GM18502 (cell line): ENCODE measurements at regions not wholly inside any gene's neighbourhood (a gene's known extent, or its start where the extent isn't known, plus 50 kb on each side); places are given as distances from the start of the nearest gene placed in this dataset.

Experiments
- ATAC-seq: cut with Tn5 transposase; IDR thresholded peaks from one replicate; pipeline ENCODE4 v1.9.1; 2021; ENCODE audit warnings: mild to moderate bottlenecking; ENCODE audit not compliant: unreplicated experiment, poor library complexity

GRCh38 chr4:181475359-181475758 lies 767.8 kb upstream of the TENM3 start:
- ATAC-seq = no peak

DNA sequence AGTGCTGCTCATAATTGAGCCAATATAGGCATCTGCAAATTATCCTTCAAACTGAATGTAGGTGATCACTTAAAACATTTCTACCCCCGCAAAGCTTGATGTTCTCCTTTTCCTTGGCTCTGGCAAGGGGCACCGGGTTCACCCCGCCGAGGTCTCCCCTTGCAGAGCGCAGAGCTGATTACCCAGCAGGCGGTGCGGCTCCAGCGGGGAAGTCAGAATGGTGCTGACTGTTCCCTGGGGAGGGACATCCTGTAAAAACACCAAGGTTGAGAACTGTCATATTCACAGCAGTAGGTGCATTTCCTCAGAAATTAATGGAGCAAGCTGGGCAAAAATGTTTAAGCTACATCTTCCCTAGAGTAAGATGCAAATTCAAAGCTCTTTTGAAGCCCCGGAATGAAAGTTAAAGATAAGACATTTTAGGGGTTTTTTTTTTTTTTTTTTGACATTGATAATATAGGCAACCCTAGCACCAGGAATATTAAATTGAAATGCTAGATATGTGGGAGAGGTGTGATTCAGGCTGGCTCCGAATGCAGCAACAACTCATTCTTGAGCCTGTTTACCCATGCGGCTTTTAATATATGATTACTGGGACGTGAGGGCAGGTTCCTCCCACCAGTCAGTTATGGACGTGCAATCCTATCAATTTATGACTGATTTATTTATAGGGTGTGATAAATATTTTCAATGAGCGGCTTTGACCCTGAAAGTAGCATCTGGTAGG lies 767.3 kb upstream of the TENM3 start:
- ATAC-seq = no peak

GRCh38 chr4:181476508-181476890 lies 766.7 kb upstream of the TENM3 start:
- ATAC-seq = no peak

DNA sequence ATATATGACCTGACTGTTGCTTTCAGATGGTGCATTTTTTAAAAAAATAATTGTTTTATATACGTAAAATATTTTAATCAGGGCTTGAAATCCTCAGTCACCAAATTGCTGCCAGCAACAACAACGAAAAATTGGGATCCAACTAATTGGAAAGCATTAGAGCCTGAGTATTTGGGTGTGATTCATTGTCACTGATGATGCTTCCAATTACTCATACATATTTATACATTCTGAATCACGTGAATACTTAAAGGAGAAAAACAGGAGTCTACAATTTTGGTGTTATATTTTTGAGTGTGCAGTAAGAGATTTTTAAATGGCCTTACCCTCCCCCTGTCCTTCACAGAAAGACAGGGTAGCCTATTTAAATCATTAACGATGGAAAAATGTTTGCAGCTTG lies 765.6 kb upstream of the TENM3 start:
- ATAC-seq = no peak

DNA sequence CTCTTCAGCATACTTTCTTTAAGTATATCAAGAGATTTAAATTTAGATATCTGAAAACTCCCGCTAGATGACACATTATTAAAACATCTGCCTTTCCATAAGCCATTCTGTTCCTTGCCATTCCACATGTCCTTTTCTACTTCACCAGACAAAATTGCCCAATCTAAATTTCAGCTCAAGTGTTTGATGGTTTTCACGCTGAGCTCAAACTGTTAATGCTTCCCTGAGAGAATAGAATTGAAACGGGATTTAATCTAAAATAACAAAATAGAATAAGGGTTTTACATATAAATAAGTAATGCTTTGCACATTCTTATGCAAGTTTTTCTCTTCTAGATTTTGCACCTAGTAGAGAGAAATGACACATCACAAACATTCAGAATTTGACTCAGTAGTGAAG lies 764.5 kb upstream of the TENM3 start:
- no peak for ATAC-seq

- no peak for ATAC-seq
Observed at GRCh38 chr4:181479141-181479540, 764.1 kb upstream of the TENM3 start.

- no peak for ATAC-seq
Observed at GRCh38 chr4:181484396-181484795, 758.8 kb upstream of the TENM3 start.

- no peak for ATAC-seq
Observed at GRCh38 chr4:181488926-181489325, 754.3 kb upstream of the TENM3 start.

DNA sequence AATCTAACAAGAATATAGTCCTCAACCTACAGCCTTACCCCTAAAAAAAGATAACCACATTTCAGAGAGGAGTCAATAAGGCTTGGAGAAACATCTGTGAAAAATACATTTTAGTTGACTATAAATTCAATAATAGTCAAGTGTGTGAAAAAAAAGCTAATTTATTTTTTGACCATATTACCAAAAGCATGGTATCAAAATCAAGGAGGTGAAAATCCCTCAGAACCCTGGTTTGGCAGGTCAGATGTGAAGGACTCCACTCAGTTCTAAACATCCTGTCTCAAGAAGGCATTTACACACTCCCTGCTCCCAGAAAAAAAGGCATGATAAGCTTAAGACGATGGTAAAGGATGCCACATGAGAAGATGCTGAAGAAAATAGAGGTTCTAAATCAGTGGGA lies 745.1 kb upstream of the TENM3 start:
- ATAC-seq = no peak

DNA sequence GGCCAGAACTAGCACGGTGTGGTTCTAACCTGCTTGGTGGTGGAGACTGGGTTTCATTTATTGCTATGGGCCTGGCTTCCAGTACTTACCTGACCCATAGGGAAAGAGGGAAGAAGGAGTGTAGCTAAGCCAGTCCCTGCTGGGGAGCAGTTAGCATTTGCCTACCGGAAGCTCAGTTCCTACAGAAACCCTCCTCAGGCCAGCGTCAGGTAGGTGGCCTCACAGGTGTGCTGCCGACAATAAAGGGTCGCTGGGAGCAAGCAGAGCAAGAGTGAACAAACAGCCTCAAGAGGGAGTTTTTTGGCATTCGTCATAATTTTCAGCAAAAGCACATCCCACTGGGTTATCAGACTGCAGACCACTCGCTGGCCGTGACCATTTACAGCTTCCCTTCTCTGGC lies 740.6 kb upstream of the TENM3 start:
- ATAC-seq = no peak

DNA sequence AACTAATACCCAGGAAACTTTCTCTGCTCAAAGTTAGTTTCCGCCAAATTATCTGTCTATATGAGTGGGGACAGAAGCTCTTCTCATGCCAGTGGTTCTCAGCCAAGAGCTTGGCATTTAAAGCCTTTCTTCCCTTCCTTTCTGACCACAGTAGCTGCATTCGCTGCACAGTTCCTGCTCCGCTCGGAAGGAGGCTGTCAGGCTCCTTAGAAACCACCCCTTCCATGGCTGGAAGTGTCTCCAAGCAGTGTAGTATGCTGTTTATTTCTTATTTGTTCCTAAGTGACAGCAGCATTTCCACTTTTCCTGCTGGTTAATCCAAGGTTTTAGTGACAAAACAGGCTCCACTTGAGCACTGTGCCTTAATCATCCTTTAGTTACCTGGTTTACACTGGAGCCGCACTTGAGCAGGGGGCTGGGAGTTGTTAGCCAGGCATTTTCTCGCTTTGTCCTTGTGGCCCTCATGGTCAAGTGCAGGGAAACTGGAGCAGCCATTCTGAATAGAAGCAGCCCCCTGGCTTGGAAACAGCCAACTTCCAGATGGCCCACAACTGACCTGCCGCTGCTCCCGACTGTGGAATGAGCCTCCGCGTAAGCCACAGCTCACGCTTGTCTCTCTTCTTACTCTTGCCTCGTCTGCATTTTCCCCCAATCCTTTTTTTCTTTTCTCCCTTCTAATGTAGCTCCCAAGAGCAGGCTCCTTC lies 739.4 kb upstream of the TENM3 start:
- no peak for ATAC-seq

DNA sequence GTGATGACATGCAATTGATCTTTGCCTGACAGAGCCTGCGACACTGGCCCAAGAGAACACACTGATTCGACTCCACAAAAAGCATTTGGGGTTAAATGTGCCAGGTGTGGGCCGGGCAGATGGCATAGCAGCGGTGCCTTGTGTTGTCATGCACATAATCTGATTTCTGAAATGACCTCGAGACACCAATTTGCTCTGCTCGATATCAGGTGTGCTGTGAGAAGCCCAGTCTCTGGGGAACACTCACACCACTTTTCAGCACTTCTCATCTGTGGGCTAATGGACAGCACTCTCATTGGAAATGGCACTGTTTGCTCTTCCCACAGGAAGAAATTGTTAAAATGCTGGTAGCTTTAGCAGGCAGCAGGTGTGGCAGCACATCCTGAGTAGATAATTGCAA lies 738.3 kb upstream of the TENM3 start:
- no peak for ATAC-seq

GRCh38 chr4:181507180-181507835 lies 735.9 kb upstream of the TENM3 start:
- ATAC-seq = no peak

GRCh38 chr4:181507938-181508337 lies 735.3 kb upstream of the TENM3 start:
- no peak for ATAC-seq

GRCh38 chr4:181508601-181509000 lies 734.6 kb upstream of the TENM3 start:
- ATAC-seq = no peak

GRCh38 chr4:181509073-181509472 lies 734.1 kb upstream of the TENM3 start:
- ATAC-seq = no peak

DNA sequence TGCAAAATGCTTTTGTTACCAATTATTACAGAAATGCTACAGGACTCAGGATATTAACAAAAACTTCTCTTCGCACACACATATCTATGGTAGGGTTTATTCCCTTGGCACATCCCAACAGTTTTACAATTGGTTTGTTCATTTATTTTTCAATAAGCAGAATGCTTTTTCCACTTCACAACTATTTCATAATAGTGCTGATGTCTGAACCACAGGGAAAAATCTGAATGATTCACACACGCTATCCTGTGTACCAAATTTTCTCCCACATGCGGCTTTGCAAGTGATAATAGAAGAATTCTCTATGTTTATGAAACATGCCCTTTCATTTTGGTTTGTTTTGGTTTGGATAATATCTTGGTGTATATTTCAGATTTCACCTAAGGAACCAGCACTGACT lies 725.7 kb upstream of the TENM3 start:
- ATAC-seq = no peak

GRCh38 chr4:181520790-181521189 lies 722.4 kb upstream of the TENM3 start:
- no peak for ATAC-seq

GRCh38 chr4:181523973-181524372 lies 719.2 kb upstream of the TENM3 start:
- ATAC-seq = no peak

DNA sequence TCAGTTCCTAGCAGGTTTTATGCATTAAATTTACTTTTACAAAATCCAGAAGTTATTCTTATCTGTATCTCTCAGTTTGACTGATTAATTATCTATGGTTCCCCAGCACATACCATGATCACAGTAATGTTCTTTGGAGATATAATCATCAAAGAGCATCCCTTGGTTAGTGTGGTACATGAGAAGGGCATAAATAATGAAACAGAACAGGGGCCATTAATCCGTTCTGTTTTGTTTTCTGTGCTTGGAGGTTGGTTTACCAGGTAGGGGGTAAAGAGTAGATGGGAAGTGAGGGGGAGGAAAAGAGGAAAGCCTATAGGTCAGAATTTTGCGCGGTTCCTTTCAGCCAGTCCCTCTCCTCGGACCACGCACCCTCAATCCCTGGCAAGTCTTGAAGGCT lies 718.7 kb upstream of the TENM3 start:
- no peak for ATAC-seq

GRCh38 chr4:181525634-181526033 lies 717.6 kb upstream of the TENM3 start:
- ATAC-seq = no peak
